Liver (tissue), 8 donors: ENCODE measurements at regions not wholly inside any gene's neighbourhood (a gene's known extent, or its start where the extent isn't known, plus 50 kb on each side); places are given as distances from the start of the nearest gene placed in this dataset.

ENCODE experiments used
- DNase-seq: peaks from one replicate; pipeline ENCODE4 v3.0.0-alpha.2; 2017; ENCODE audit warnings: low spot score
- H3K27ac ChIP-seq, 2 donors: one replicate each; pipeline ENCODE4 v1.7.0; 2013; ENCODE audit warnings: inconsistent platforms in 2 of 2, low read length in 2 of 2, control low read depth in 1 of 2, low read depth in 1 of 2, mild to moderate bottlenecking in 1 of 2
- H3K27me3 ChIP-seq, 4 donors: one replicate each; pipeline versions ENCODE4 v1.6.1 to v1.7.0; 2013; ENCODE audit warnings: low read length in 3 of 4, inconsistent platforms in 1 of 4, mild to moderate bottlenecking in 1 of 4, moderate library complexity in 1 of 4; ENCODE audit not compliant: control insufficient read depth in 4 of 4, insufficient read depth in 4 of 4
- H3K36me3 ChIP-seq, 4 donors: one replicate each; pipeline versions ENCODE4 v1.6.1 to v1.7.0; 2013; ENCODE audit warnings: low read length in 3 of 4, mild to moderate bottlenecking in 3 of 4, low read depth in 1 of 4, moderate library complexity in 1 of 4; ENCODE audit not compliant: control insufficient read depth in 4 of 4, insufficient read depth in 3 of 4
- H3K4me1 ChIP-seq, 4 donors: one replicate each; pipeline versions ENCODE4 v1.6.1 to v1.7.0; 2013; ENCODE audit warnings: low read length in 3 of 4, mild to moderate bottlenecking in 3 of 4, moderate library complexity in 1 of 4; ENCODE audit not compliant: control insufficient read depth in 4 of 4, insufficient read depth in 4 of 4
- H3K4me3 ChIP-seq, 3 donors: one replicate each; pipeline versions ENCODE4 v1.6.1 to v1.7.0; 2013; ENCODE audit warnings: low read length in 3 of 3, control low read depth in 1 of 3, low read depth in 1 of 3, mild to moderate bottlenecking in 1 of 3
- H3K9ac ChIP-seq, 2 donors: one replicate each; pipeline ENCODE4 v1.7.0; 2013; ENCODE audit warnings: low read length in 2 of 2, mild to moderate bottlenecking in 2 of 2, moderate library complexity in 2 of 2, control low read depth in 1 of 2, low read depth in 1 of 2
- H3K9me3 ChIP-seq, 4 donors: one replicate each; pipeline versions ENCODE4 v1.6.1 to v1.7.0; 2013; ENCODE audit warnings: low read length in 3 of 4; ENCODE audit not compliant: control insufficient read depth in 4 of 4
- ATF3 ChIP-seq: IDR thresholded peaks from 2 replicates; pipeline ENCODE4 v1.6.1; 2016; ENCODE audit warnings: antibody characterized with exemption
- FOXA2 ChIP-seq: IDR thresholded peaks from 2 replicates; pipeline ENCODE4 v1.6.1; 2016; ENCODE audit warnings: antibody characterized with exemption
- GABPA ChIP-seq, 2 donors: IDR thresholded peaks in 1 of 2; conservative IDR thresholded peaks in 1 of 2; 2 replicates each; pipeline ENCODE4 v1.6.1; 2016; ENCODE audit warnings: antibody characterized with exemption in 2 of 2, mild to moderate bottlenecking in 1 of 2, moderate library complexity in 1 of 2
- HNF4A ChIP-seq, 2 donors: conservative IDR thresholded peaks; 2 replicates each; pipeline ENCODE4 v1.6.1; 2016; ENCODE audit warnings: antibody characterized with exemption in 2 of 2, mild to moderate bottlenecking in 2 of 2
- HNF4G ChIP-seq: IDR thresholded peaks from 2 replicates; pipeline ENCODE4 v1.6.1; 2016; ENCODE audit warnings: antibody characterized with exemption
- JUND ChIP-seq, 2 donors: IDR thresholded peaks; 2 replicates each; pipeline ENCODE4 v1.6.1; 2016; ENCODE audit warnings: antibody characterized with exemption in 2 of 2
- MAX ChIP-seq: IDR thresholded peaks from 2 replicates; pipeline ENCODE4 v1.6.1; 2016; ENCODE audit warnings: antibody characterized with exemption
- NR2F2 ChIP-seq: IDR thresholded peaks from 2 replicates; pipeline ENCODE4 v1.6.1; 2016; ENCODE audit warnings: antibody characterized with exemption
- RAD21 ChIP-seq, 2 donors: IDR thresholded peaks; 2 replicates each; pipeline ENCODE4 v1.6.1; 2016; ENCODE audit warnings: antibody characterized with exemption in 2 of 2, mild to moderate bottlenecking in 2 of 2
- RXRA ChIP-seq, 2 donors: IDR thresholded peaks; 2 replicates each; pipeline ENCODE4 v1.6.1; 2017 to 2018; ENCODE audit warnings: antibody characterized with exemption in 2 of 2, mild to moderate bottlenecking in 1 of 2
- SP1 ChIP-seq: IDR thresholded peaks from 2 replicates; pipeline ENCODE4 v1.6.1; 2018; ENCODE audit warnings: antibody characterized with exemption, mild to moderate bottlenecking
- TAF1 ChIP-seq: conservative IDR thresholded peaks from 2 replicates; pipeline ENCODE4 v1.6.1; 2016; ENCODE audit warnings: antibody characterized with exemption, mild to moderate bottlenecking
- YY1 ChIP-seq: IDR thresholded peaks from 2 replicates; pipeline ENCODE4 v1.6.1; 2016; ENCODE audit warnings: antibody characterized with exemption, mild to moderate bottlenecking
- WGBS: extraction: QIAGEN DNeasy Blood & Tissue Kit; methylation state at CpG from one replicate; pipeline ENCODE4 v1.1.7; 2013; 5-methylcytosine and 5-hydroxymethylcytosine counted together
- TF ChIP-seq, protein P1 (sequence below): IDR thresholded peaks from 2 replicates; pipeline ENCODE4 v1.6.1; 2016; ENCODE audit warnings: antibody characterized with exemption
- TF ChIP-seq, protein P2 (sequence below): fragments of 150-350 bp; IDR thresholded peaks from 2 replicates; pipeline ENCODE4 v1.5.1; 2017; ENCODE audit warnings: improper control_type of control experiment, low read depth, low read length; ENCODE audit not compliant: missing input control
- donor health status: healthy.
- donor health status: healthy.
- donor health status: healthy.
- donor health status: healthy.
- donor health status: healthy.

GRCh38 chr21:41024341-41024740 is 143.6 kb upstream of the BACE2 start:
- WGBS, result 71% methylated on average over 2 of the region's 2 CpGs
- H3K4me3 ChIP-seq, result no peak overlapping the region
- H3K9me3 ChIP-seq, result peaks cover 0 to 2% (median 0%) of the 10 kb centered on the region in 4 donors

GRCh38 chr21:41024746-41025254 is 143.2 kb upstream of the BACE2 start:
- TF ChIP-seq SP1 (no peak), ATF3 (no peak), RAD21 (IDR thresholded peaks at IDR 0.05) (no peak), GABPA (IDR thresholded peaks at IDR 0.05 in 1 of 2, conservative IDR thresholded peaks at IDR 0.05 in 1 of 2) (no peak), MAX (no peak), FOXA2 (no peak), NR2F2 (no peak), YY1 (no peak), HNF4A (conservative IDR thresholded peaks at IDR 0.05) (no peak)
- 60% methylated on average over 13 of the region's 13 CpGs for WGBS
- DNase-seq, result no peak
- Histone ChIP-seq H3K4me3 (no peak overlapping the region), H3K36me3 (no peaks in the 10 kb centered on the region), H3K9ac (no peak overlapping the region), H3K27ac (no peak overlapping the region), H3K9me3 (peaks cover 0 to 2% (median 0%) of the 10 kb centered on the region in 4 donors), H3K27me3 (no peaks in the 10 kb centered on the region), H3K4me1 (no peaks in the 10 kb centered on the region)

More at GRCh38 chr21:41024341-41024740, 143.6 kb upstream of the BACE2 start:
- no peaks in the 10 kb centered on the region for H3K4me1 ChIP-seq
- no peak overlapping the region for H3K9ac ChIP-seq
- no peaks in the 10 kb centered on the region for H3K36me3 ChIP-seq
- H3K27ac ChIP-seq, result no peak overlapping the region
- no peak for DNase-seq
- TF ChIP-seq HNF4G (no peak), MAX (no peak), TAF1 (no peak), JUND (IDR thresholded peaks at IDR 0.05) (no peak), ATF3 (no peak), NR2F2 (no peak), RXRA (IDR thresholded peaks at IDR 0.05) (no peak)
- TF ChIP-seq, protein P1, sequence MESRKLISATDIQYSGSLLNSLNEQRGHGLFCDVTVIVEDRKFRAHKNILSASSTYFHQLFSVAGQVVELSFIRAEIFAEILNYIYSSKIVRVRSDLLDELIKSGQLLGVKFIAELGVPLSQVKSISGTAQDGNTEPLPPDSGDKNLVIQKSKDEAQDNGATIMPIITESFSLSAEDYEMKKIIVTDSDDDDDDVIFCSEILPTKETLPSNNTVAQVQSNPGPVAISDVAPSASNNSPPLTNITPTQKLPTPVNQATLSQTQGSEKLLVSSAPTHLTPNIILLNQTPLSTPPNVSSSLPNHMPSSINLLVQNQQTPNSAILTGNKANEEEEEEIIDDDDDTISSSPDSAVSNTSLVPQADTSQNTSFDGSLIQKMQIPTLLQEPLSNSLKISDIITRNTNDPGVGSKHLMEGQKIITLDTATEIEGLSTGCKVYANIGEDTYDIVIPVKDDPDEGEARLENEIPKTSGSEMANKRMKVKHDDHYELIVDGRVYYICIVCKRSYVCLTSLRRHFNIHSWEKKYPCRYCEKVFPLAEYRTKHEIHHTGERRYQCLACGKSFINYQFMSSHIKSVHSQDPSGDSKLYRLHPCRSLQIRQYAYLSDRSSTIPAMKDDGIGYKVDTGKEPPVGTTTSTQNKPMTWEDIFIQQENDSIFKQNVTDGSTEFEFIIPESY, result no peak
- TF ChIP-seq, protein P2, sequence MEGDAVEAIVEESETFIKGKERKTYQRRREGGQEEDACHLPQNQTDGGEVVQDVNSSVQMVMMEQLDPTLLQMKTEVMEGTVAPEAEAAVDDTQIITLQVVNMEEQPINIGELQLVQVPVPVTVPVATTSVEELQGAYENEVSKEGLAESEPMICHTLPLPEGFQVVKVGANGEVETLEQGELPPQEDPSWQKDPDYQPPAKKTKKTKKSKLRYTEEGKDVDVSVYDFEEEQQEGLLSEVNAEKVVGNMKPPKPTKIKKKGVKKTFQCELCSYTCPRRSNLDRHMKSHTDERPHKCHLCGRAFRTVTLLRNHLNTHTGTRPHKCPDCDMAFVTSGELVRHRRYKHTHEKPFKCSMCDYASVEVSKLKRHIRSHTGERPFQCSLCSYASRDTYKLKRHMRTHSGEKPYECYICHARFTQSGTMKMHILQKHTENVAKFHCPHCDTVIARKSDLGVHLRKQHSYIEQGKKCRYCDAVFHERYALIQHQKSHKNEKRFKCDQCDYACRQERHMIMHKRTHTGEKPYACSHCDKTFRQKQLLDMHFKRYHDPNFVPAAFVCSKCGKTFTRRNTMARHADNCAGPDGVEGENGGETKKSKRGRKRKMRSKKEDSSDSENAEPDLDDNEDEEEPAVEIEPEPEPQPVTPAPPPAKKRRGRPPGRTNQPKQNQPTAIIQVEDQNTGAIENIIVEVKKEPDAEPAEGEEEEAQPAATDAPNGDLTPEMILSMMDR, result no peak
- no peaks in the 10 kb centered on the region for H3K27me3 ChIP-seq
